GM12872 (cell line): ENCODE measurements at regions not wholly inside any gene's neighbourhood (a gene's known extent, or its start where the extent isn't known, plus 50 kb on each side); places are given as distances from the start of the nearest gene placed in this dataset.

ENCODE experiments used
- TF ChIP-seq, protein P1 (sequence below): IDR thresholded peaks from 3 replicates; pipeline ENCODE4 v1.5.1; 2011; ENCODE audit warnings: low read depth, mild to moderate bottlenecking, low read length, moderate library complexity; ENCODE audit not compliant: insufficient read depth

DNA sequence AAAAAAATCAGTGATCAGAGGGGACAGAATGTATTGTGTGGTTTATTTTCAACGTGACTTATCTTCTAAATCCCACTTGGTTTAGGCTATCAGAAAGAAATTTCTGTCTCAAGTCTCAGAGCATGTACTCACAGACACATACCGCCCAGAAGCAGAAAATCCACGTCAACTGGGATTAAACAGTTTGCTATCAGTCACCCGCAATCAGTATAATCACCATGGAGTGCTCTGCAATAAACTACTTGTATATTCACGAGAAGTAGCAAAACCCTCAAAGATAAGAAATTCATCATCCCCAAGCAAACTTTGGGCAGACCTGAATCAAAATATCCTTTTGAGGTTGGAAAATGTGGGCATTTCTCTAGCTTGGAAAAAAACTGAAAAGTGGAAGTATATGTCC is 259.1 kb downstream of the FGFR2 start:
- TF ChIP-seq, protein P1, sequence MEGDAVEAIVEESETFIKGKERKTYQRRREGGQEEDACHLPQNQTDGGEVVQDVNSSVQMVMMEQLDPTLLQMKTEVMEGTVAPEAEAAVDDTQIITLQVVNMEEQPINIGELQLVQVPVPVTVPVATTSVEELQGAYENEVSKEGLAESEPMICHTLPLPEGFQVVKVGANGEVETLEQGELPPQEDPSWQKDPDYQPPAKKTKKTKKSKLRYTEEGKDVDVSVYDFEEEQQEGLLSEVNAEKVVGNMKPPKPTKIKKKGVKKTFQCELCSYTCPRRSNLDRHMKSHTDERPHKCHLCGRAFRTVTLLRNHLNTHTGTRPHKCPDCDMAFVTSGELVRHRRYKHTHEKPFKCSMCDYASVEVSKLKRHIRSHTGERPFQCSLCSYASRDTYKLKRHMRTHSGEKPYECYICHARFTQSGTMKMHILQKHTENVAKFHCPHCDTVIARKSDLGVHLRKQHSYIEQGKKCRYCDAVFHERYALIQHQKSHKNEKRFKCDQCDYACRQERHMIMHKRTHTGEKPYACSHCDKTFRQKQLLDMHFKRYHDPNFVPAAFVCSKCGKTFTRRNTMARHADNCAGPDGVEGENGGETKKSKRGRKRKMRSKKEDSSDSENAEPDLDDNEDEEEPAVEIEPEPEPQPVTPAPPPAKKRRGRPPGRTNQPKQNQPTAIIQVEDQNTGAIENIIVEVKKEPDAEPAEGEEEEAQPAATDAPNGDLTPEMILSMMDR = no peak

DNA sequence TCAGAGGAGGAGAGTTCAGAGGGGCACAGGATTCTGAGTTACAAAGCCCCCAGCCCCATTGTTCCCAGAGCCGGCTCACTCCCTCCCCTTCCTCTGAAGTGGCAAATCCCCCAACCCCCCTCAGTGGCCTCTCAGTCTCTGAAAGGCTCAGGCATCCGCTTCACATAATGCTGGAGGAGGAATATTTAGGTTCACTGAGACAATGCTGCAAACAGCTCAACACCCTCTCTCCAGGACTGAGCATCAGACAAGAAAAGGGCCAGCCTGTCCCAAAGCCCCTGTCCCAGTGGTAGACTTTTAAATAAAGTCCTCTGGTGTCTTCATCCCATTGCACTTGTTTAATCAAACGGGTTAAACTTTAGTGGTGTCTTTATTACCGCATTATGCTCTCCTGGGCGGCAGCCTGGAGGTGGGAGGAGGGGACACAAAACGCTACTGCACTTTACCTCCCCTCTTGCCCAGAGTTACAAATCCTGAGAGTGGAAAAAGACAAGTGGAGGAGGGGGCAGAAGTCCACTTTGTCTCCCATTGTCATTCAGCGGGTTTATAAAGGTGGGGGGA is 257.9 kb downstream of the FGFR2 start:
- TF ChIP-seq, protein P1 = no peak

DNA sequence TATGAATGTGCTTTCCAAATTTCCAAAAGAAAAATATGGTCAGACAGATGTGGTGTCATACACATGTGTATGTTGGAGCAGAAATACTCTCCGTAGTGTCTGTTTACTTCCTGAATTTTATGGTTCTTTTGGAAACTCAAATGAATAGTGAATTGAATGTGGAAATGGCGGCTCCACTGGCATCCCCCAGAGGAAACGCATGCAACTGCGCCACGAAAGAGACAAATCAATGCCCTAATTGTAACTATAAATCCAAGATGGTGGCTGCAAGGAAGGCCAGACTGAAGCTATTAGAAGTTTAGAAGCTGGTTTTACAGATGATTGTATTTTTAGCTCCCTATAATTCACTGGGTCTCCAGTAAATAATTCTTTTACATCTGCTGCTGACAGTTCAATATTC is 246.7 kb downstream of the FGFR2 start:
- TF ChIP-seq, protein P1 = no peak

DNA sequence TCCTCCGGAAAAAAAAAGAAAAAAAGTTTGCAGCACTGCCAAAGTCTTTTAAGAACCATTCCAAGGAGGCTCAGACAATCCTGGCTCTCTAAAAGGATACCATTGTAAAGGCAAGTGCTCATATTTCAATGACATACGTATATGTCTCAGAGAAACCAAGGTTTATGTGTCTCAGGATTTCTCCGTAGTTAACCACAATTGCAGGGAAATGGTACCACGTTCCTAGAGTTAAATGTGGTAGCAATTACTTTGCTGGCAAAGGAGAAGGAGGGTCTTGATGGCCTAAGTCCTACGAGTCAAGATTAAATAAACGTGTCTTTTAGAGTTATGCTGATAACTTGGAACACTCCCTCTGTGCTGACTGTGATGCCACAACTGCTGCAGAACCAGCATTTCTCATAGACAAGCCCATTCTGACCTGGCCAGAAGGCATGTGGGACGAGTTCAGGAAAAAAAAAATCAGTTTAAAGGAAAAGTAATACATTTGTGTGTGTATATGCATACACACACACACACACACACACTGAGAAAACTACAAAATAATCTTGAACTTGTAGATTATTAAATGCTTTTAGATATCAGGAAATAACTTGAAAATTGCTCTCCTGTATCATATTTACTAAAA is 245.9 kb downstream of the FGFR2 start:
- TF ChIP-seq, protein P1 = no peak

DNA sequence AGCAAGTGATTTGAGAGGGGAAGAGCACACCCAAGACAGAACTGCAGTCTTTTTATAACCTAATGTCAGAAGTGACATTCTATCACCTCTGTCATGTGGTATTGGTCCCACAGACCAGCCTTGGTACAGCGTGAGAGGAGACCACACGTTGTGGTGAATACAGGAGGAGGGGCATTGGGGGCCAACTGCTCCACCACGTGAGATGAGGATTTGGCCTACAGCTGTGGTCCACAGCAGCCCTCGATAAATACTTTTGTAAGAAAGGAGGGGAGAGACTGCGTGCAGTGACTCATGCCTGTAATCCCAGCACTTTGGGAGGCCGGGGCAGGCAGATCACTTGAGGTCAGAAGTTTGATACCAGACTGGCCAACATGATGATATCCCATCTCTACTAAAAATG is 243.1 kb downstream of the FGFR2 start:
- TF ChIP-seq, protein P1 = no peak

DNA sequence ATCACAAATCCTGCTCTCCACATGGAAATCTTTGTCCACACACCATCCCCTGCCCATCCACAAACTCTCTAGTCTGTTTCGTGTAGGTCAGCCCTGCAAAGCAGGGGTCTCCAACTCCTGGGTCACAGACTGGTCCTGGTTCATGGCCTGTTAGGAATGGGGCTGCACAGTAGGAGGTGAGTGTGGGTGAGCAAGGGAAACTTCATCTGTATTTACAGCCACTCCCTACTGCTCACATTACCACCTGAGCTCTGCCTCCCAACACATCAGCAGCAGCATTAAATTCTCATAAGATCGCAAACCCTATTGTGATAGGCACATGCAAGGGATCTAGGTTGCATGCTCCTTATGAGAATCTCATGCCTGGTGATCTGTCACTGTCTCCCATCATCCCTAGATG is 242.1 kb downstream of the FGFR2 start:
- TF ChIP-seq, protein P1 = no peak

DNA sequence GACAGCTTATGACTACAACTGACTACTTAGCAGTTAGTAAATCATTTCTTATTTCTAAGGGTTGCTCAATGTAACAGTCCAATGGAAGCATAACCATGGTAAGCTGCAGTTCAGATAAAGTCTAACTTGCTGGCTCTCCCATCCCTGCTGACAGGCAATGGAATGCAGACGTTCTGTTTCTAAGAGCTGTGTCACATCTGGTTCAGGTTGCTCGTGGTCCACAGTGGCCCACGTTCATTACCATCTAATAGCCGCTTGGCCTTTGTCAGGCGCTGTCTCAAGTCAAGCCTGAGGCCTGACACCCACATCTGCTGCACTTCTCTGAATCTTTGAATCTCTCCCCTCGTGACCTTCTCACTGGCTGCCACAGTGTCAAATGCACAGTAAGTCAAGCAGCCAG is 240.8 kb downstream of the FGFR2 start:
- TF ChIP-seq, protein P1 = no peak

DNA sequence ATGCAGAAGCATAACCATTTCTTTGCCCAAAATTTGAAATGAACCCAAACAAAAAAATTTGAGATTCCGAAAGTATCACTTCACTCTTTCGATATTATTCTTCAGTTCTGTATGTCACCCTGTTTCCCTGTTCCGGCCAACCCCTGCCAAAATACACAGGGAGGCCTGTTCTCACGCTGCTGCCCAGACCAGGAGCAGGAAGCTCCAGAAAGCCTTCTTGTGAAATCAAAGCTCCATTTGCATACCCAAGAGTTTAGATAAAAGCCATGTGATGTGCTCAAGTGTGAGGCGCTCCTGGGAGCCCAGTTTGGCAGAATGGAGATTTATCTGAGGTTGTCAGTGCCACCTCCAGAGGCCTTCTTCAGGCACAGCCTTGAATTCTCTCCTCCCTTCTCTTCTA is 236.2 kb downstream of the FGFR2 start:
- TF ChIP-seq, protein P1 = no peak
